NCI-H526 treated with DMSO at 0.1 percent for 48 hours (cell line): ENCODE measurements at regions not wholly inside any gene's neighbourhood (a gene's known extent, or its start where the extent isn't known, plus 50 kb on each side); places are given as distances from the start of the nearest gene placed in this dataset.

Experiments
- DNase-seq: peaks from one replicate; lab custom pipeline; 2025; lab: John Stamatoyannopoulos, UW

DNA sequence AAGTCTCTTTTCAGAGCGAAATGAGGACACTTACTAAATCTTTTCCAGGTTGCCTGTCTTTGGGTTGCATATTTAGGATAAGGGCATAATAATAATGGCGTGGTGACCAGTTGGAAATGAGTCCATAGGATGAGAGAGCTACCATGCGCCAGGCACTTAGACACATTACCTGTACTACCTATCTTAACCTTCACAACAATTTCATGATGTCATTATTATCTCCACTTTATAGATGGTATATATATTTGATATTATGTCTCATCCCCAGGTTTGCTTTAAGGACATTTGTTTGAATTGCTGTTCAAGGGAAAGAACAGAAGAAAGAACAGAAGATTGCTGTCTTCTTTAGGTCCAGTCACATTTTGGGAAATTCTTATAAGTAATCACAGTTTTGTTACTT is 182.0 kb upstream of the STARD13 start:
- no peak for DNase-seq

DNA sequence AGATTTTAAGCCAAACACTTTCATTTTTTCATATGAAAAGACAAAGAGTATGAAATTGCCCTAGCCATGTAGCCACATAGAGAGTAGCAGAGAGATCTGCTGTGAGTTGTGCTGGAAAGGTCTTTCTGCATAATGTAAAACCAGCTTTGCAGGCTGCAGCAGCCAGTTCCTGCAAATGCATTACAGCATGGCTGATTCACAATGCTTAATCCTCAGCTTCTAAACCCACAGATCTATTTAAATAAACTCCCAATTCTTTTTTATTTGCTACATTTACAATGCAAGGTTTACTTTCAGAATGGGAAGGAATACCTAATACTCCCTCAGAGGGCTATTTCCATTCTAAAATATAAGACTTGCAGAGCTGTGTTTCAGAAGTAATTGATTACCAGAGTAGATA is 185.6 kb upstream of the STARD13 start:
- no peak for DNase-seq

DNA sequence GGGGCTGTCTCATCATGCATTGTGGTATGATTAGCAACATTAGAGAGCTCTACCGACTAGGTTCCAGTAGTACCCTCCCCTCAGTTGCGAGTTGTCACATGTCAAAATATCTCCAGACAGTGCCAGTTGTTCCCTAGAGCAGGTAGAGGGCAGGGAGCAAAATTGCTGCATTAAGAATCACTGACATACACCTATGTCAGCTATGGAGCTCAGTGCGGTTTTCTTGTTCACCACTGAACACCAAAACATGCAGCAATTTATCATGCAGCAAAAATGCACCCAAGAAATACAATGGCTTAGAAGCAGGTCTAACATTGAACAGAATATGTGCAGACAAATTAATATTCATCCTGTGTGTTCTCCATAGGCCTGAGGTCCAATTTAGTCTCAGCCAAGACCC is 186.9 kb upstream of the STARD13 start:
- DNase-seq, result no peak

DNA sequence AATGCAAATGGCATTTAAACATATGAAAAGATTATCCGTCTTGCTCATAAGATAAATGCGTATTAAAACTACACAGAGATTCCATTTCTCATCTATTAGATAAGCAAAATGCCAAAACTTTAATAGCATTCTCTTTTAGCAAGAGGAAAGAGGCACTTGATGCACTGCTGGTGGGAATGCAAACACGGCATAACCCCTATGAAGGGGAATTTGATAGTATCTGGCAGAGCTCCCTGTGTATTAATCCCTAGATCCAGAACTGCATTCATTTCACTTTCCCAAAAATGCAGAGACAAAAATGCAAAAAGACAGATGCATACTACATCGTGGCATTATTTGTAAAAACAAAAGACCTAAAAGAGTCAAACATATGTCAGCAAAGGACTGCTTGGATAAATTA is 193.6 kb upstream of the STARD13 start:
- no peak for DNase-seq

DNA sequence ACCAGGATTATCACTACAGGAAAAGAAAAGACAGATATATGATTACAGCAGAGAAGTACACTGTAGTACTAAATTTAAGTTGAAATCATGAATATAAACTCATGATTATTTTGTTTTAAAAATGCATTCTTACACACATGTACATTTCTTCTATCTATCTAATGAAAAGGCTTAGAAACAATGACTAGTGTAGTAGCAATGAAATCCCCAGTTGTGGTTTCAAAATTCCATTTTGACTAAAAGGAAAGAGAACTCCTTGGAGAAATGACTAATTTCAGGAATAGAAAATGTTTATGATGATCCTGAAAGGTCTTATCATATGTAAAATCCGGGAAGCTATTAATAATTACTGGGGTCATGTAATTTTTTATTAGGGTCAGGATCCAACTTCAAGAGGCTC is 195.0 kb upstream of the STARD13 start:
- DNase-seq, result no peak

DNA sequence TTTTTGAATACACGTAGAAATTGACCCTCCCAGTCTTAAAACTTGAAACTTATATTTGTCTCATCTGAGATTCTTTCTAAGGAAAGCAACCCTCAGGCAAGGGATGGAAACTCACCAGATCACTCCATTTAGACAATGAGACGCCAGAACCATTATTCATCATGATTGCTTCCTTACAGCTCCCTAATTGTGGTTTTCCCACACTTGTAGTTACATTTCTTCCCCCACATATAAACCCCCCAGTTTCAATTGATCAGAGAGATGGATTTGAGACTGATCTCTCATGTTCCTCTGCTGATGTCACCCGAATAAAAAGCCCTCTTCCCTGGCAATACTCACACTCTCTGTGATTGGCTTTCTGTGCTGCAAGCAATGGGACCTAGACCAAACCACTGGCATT is 197.9 kb upstream of the STARD13 start:
- DNase-seq, result no peak

DNA sequence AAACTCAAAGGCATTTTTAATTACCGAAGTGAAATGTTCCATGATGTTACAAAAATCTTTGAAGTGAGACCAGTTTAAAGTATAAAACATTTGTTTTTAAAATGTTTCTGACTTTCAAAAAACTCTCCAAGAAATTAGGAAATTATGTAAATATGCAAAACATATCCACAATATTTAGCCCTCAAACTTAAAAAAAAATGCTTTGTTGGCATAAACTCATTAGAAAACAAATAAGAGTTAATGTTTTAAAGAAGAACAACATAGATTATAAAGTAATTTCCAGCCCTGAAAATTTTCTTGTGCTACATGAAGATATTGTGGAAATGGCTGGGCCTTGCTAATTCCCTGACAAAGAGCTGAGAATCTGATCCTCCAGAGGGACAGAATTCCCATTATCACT is 199.7 kb upstream of the STARD13 start:
- no peak for DNase-seq

DNA sequence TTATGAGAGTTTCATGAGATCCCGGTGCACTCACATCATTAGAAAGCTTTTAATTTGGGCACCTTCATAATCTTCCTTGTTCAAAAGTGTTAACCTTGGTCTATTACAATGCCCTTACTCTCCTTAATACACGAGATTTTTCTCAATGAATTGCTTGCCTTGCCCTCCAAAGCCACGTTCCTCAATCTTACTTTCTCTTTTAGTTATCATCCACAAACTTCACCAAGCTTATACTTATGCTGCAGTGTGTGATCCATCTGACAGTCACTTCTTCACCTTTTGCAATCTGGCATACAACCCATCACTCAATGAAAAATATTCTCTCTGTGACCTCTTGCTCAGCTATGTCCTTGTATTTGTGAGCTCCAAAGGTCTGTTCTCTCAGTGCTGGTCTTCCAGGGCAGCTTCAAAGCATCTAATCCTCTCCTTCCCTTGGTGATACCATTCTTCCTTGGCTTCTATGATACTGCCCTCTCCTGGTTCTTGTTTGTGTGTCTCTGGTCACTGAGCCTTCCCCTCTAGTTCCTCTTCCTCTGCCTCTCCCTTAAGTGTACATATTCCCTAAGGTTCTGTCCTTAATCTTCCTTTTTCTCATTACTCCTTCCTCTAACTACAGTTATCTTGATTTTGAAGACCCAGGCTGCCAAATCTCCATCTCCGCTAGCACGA is 202.2 kb upstream of the STARD13 start:
- DNase-seq, result peak; percentile 13

DNA sequence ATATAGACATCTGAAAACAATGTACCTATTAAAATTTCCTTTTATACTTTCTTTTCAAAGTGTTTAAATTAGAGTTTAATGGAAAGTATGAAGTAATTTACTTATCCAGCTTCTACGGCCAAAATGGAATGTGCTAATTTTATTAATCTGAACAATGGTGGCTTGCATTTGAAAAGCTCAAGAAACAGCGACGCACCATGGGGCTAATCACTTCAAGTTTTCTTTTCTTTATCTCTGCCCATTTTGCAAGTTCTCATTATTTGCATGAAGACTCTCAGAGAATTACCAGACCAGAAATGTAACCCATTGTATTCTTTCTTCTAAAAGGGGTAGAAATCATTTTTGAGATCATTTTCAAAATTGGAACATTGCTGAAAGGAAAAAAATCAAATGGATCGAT is 204.0 kb upstream of the STARD13 start:
- DNase-seq, result no peak

DNA sequence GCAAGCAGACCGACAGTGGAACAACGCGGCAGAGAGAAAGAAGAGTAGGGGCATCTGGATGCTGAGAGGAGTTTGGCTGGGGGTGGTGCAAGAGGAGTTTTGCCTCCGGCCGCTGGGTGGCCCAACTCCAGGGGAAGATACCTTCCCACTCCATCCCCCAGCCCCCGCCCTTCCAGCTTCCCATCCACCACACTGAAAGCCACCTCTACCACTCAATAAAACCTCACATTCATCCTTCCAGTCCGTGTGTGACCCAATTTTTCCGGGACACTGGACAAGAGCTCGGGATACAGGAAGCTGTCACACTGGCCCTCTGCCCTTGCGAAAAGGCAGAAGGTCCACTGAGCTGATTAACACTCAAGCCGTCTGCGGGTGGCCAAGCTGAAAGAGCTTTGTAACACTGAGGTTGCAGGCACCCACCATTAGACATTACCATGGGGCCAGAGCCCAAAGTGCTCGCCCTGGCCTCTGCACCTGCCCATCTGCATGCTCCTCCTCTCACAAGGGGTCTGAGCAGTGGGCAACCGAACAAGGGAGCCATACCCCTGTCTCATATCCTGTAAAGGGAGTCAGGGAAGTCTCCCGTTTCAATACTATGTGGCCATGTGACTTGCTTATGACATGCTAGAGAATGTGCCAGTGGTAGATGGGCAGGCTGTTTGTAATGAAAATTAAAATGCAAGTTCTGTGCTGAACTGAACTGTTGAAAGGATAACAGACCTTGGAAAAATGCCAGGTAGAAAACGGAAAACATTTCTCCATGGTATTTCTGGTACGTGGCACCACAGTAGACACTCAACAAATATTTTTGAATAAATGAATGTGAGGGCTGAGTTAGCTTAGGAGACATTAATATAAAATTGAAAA is 205.1 kb upstream of the STARD13 start:
- DNase-seq, result no peak

DNA sequence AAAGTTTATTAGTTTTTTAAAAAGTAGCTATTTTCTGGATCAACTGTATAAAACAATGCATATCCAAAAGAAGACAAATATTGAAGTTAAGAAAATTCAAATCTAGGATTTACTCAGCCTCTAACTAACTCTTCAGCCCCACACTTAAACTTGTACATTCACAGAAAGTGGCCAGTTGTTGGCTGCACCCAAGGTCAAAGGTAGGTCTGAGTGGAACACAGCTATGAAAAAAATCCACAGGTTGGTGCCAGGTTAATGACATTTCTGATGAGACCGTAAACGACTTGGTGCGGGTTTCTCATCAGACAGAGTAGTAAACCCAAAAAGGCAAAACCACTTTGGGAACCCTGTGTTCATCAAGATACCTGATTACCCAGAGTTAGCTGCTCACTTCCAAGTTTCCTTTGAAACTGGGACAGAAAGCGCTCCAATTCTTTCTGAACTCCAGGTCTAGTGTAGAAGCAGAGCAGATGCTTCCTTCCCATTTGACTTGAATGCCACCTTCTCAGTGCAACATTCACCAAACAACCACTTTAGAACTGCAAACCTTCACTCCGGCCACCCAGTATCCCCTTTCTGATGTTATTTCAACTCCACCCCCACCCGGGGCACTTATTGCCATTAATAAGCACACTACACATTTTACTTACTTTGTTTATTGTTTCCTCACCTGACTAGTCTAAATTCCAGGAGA is 208.3 kb upstream of the STARD13 start:
- DNase-seq, result no peak

DNA sequence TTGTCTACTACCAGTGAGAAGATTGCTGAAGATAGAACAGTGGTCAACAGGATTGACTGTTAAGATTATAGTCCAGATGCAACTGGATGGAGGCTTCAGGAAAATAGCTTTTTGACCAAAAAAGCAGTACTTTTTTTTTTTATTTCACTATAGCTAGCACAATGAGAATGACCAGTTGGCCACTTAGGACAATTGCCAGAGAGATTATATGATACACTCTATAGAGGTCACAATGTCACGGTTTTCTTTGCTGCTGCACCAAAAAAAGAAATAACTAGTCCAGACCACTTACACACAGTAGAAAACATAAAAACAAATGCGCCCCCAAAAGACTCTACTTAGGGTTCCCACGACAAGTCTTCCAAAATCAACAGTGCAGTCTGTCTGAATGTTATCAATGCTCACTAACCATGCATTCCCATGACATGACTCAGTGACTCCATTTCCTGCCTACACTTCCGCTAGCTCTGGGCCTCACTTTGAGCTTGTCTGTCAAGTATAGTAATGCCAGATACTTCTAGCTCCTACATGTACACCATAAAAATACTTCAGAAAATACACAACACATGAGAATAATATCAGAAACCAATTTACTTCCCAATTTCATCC is 209.1 kb upstream of the STARD13 start:
- no peak for DNase-seq

DNA sequence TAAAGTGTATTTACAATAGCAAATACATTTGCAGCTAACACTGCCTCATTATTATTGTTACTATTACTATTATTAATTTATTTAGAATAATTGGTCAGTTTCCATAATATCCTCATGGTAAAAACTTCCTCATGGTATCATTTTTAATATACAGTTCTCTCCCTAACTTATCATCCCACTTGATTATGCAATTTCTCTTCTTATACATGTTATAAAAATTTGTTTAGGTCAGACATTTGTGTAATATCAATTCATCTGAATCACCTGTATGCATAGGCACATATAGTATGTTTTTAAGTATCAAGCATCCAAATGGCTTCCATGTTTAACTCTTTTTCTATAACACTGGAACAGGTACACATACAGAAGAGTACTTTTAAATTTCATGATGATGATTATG is 210.8 kb upstream of the STARD13 start:
- DNase-seq, result no peak

DNA sequence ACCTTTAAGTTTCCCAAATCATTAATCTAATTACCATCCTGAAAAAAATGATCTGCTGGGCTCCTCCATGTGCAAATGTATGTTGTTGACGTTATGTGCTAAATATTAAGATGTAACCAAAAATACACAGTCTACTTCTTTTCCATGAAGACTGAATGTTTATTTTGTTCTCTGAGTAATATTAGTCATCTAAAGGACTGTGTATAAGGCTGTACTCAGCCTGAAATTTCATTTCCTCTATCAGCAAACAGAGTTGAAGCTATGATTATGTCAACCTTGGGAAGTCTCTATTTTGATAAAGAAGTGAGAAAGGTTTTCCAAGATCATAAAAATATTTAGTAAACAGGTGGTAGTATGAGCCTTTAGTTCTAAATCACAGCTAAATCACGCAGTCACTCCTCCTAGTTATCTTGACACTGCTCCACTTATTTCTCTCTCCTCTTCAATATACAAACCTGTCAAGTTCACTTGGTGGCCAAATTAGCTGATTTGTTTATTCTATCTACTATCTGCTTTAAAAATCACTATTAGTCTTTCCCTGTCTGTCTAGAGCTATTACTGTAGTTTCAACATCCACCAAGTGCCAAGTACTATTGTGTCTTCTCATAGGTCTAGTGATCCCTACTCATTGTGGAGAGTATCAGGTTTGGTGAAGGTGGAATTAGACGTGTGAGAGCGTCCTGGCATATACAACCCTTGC is 211.7 kb upstream of the STARD13 start:
- no peak for DNase-seq

DNA sequence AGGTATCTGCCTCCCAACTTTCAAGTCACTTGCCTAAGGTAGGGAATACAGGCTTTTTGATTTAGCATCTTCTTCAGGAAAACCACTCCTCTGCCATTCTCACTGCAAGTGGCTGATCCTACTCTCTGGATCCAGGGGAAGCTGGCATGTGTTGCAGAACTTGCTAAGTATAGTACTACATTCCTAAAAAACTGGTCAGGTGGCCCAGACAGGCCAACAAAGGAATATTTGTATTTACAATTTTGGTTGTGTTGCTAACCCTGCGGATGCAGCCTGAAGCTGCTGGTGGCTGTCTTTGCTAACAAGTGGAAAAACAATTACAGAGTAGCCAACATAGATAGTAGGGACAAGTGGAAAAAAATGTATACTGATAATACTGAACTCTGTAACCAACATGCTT is 222.5 kb upstream of the STARD13 start:
- no peak for DNase-seq

DNA sequence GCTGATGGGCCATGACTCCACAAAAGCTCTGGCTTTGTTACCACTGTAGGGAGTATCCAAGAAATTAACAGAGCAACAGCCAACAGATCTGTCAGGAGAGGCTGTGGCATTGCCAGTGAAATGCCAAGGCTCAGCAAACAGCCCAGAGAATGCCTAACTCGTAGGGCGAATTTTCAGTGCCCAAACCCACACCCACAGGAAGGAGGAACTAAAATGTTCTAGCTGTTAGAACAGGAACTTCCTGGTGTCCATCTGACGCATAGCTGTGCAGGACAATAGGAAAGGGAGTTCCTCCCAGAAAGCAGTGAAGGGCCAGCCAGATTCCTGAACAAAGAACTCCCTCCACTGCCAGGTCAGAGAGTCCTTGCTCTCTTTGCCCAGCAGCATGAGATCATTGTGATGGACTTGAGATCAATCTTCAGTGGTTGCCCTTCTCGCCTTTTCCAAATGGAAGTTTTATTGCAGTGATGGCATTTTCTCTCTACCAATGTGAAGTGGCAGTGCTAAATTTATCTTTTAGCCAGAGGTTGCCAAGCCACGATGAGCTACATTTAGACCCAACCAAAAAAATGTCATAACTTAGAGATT is 224.2 kb upstream of the STARD13 start:
- no peak for DNase-seq

DNA sequence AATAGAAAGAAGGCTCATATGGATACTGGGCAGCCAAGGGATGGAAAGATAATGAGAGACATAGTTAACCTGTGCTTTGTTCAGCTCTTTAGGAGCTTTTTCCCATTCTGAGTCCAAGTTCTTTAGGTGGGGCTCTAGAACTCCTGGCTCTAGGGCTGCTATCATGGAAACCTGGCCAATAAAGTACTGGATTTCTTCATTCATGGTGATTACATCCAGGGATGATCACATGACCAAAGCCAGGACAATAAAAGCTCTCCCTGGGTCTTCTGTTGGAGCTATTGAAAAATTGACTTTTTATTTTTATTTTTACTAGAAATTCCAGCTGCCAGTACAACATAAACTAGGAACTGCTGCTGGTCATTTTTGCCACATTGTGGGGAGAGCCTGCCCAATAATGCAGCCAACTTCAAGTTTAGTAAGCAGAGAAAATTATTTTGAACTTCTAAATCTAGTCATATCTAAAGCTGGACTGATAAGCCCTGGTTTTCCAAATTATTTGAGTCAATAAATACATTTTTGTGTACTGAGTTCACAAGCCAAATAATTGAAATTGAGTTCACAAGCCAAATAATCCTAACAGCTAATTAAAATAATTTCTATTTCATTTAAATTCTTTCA is 224.9 kb upstream of the STARD13 start:
- DNase-seq, result no peak

DNA sequence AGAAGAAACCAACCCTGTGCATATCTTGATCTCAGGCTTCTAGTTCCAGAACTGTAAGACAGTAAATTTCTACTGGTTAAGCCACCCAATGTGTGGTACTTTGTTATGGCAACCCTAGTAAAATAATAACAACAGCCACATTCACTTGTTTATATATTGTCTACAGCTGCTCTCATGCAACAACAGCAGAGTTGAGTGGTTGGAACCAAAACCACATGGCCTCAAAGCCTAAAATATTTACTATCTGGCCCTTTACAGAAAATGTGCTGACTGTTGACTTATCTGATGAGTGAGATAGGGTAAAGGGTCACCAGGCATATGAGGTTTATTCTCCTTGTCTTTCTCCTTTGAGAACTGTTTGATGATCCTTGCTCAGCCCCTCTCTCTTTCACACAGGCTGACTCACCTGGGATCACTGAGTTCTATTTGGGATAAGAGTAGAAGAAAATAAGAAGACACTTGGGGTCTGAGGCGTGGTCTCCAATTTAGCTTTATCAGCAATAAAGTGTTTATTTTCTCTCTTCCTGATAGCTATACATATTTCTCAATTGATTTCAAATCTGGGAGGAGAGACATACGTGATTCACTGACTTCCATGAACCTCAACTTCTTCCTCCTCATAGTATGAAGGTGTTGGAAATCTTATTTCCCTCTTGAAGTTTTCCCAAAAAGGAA is 227.5 kb upstream of the STARD13 start:
- no peak for DNase-seq

DNA sequence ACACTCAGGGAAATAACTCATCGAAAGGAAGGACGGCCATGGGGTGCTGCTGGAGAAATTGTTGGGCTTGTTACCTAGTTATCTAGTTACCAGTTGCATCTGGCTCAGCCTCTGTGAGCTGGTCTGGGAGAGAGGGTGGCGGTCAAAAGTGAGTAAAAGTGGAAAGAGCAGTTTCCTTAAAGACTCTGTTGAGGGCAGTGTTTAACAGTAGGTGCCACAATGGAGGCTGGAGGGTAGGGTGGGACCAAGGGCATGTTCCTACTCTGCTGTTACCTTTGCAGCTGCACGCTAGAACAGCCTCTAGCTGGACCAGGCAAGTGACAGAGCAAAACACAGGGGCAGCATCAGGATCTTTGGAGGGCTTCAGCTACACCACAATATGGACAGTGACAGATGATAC is 228.8 kb upstream of the STARD13 start:
- DNase-seq, result no peak

DNA sequence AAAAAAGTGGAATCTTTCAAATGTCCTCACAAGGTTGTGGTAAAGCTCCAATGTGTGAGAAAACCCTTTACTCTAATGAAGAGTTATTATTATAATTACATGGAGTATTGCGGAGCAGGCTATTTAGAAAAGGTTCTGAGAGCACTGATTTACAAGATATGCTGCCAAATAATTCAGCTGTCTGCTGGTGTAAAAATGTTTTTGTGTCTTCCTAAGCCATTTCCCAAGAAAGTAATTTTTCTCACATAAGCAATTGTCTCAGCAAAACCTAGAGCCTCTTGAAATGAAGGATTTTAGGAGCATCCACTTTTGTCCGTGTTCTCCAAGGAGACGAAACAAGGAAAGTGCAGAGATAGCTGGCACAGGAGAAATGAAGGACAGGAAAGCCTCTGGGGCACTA is 229.6 kb upstream of the STARD13 start:
- DNase-seq, result no peak

DNA sequence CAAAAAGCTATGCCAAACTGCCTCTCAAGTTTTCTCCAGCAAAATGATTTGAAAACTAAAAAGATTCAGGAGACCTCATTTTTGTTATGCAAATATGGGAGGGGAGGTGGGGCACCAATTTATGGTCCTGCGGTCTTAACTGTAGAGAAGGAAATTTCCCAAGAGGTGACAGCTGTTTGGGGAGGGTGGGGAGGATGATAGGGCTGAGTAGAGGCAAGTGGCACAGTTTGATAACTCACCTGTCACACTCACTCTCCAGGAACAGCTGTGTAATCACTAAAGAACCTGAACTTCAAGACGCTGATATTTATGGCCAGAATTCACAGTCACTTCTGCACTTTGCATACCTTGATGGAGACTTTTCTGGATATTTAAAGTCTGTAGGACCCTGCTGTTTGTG is 232.9 kb upstream of the STARD13 start:
- no peak for DNase-seq
